NCI-H2196 (cell line): ENCODE measurements at regions not wholly inside any gene's neighbourhood (a gene's known extent, or its start where the extent isn't known, plus 50 kb on each side); places are given as distances from the start of the nearest gene placed in this dataset.

Source experiments
- DNase-seq: peaks from one replicate; lab custom pipeline; 2025; ENCODE audit not compliant: unreplicated experiment; lab: John Stamatoyannopoulos, UW

- DNase-seq = peak; percentile 10
Observed at GRCh38 chr13:40401911-40402776, 264.3 kb downstream of the FOXO1 start.

- DNase-seq = no peak
Observed at GRCh38 chr13:40402931-40403431, 263.5 kb downstream of the FOXO1 start.

- DNase-seq = no peak
Observed at GRCh38 chr13:40403509-40404241, 262.8 kb downstream of the FOXO1 start.

- DNase-seq = no peak
Observed at GRCh38 chr13:40404407-40404806, 262.0 kb downstream of the FOXO1 start.

- no peak for DNase-seq
Observed at GRCh38 chr13:40404967-40405716, 261.3 kb downstream of the FOXO1 start.

GRCh38 chr13:40406405-40407120, 259.9 kb downstream of the FOXO1 start:
- DNase-seq = no peak

GRCh38 chr13:40407567-40407966, 258.9 kb downstream of the FOXO1 start:
- DNase-seq = no peak

GRCh38 chr13:40408602-40409001, 257.8 kb downstream of the FOXO1 start:
- DNase-seq = no peak

- DNase-seq = no peak
Observed at GRCh38 chr13:40409278-40409677, 257.2 kb downstream of the FOXO1 start.

GRCh38 chr13:40410315-40410714, 256.1 kb downstream of the FOXO1 start:
- DNase-seq = no peak

GRCh38 chr13:40420160-40420740, 246.2 kb downstream of the FOXO1 start:
- DNase-seq = no peak

- DNase-seq = no peak
Observed at GRCh38 chr13:40422588-40423235, 243.7 kb downstream of the FOXO1 start.

GRCh38 chr13:40428354-40428753, 238.1 kb downstream of the FOXO1 start:
- DNase-seq = no peak

GRCh38 chr13:40429706-40430545, 236.5 kb downstream of the FOXO1 start:
- no peak for DNase-seq

- DNase-seq = no peak
Observed at GRCh38 chr13:40432018-40432978, 234.1 kb downstream of the FOXO1 start.

GRCh38 chr13:40433001-40433400, 233.4 kb downstream of the FOXO1 start:
- DNase-seq = no peak

- no peak for DNase-seq
Observed at GRCh38 chr13:40433577-40433976, 232.9 kb downstream of the FOXO1 start.
